H1 (cell line): ENCODE measurements at regions not wholly inside any gene's neighbourhood (a gene's known extent, or its start where the extent isn't known, plus 50 kb on each side); places are given as distances from the start of the nearest gene placed in this dataset.

Source experiments
- ASH2L ChIP-seq: fragments of 200-600, 300-600 bp; sonication (generic); IDR thresholded peaks from one replicate; pipeline ENCODE4 v1.7.1; 2017; ENCODE audit warnings: low read length
- CHD7 ChIP-seq: fragments of 300-600 bp; sonication (generic); IDR thresholded peaks from 2 replicates; pipeline ENCODE4 v1.7.1; 2012; ENCODE audit warnings: low read length, moderate library complexity, mild to moderate bottlenecking, inconsistent platforms; ENCODE audit not compliant: insufficient replicate concordance
- CREB1 ChIP-seq: IDR thresholded peaks from 2 replicates; pipeline ENCODE4 v1.6.1; 2012; ENCODE audit warnings: inconsistent platforms
- KDM1A ChIP-seq: fragments of 200-600, 300-600 bp; sonication (generic); IDR thresholded peaks from 2 replicates; pipeline ENCODE4 v1.7.1; 2016; ENCODE audit warnings: mild to moderate bottlenecking, low read length, borderline replicate concordance
- KDM4A ChIP-seq: IDR thresholded peaks from one replicate; pipeline ENCODE4 v1.7.1; 2012; ENCODE audit warnings: low read depth, mild to moderate bottlenecking, moderate library complexity, low read length, inconsistent platforms; ENCODE audit not compliant: severe bottlenecking
- MAX ChIP-seq: IDR thresholded peaks from 2 replicates; pipeline ENCODE4 v1.6.1; 2012; ENCODE audit warnings: inconsistent platforms
- RFX5 ChIP-seq: IDR thresholded peaks from 2 replicates; pipeline ENCODE4 v1.6.1; 2011; ENCODE audit warnings: low read depth, low read length, improper control_type of control experiment, borderline replicate concordance
- SRF ChIP-seq: IDR thresholded peaks from 2 replicates; pipeline ENCODE4 v1.6.1; 2011; ENCODE audit warnings: mild to moderate bottlenecking, low read depth, low read length, moderate library complexity
- TAF7 ChIP-seq: optimal IDR thresholded peaks from 2 replicates; pipeline ENCODE3; 2011; ENCODE audit warnings: low read depth, mild to moderate bottlenecking, inconsistent platforms, low read length, moderate library complexity, borderline replicate concordance

- TF ChIP-seq CHD7 (no peak), SRF (no peak), TAF7 (no peak), ASH2L (no peak), MAX (no peak), KDM1A (no peak), KDM4A (no peak), RFX5 (no peak), CREB1 (no peak)
Observed at GRCh38 chr3:187900993-187901755, 155.9 kb upstream of the BCL6 start (continued).
